ENCODE measurements at regions not wholly inside any gene's neighbourhood (a gene's known extent, or its start where the extent isn't known, plus 50 kb on each side); places are given as distances from the start of the nearest gene placed in this dataset.
"Not testable (repeated sequence)": the region's sequence is repeated elsewhere in the genome, so short reads cannot be mapped to it uniquely, and the experiment has no call there.

DNA sequence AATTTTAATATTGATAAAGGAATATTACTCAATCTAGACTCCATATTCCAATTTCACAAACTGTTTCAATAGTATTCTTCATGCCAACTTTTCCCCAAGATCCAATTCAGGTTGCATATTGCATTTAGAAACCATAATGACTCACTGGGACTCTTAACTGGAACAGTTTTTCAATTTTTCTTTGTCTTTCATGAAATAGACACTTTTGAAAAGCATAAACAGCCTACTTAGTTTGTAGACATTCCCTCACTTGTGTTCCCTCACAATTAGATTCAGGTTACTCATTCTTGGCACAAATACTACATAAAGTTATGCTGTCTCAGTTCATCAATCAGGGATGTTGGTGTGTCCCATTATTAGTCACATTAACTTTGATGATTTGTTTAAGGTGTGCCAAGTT is 1768.4 kb upstream of the PIK3C3 start:
- DNase-seq: no peak

DNA sequence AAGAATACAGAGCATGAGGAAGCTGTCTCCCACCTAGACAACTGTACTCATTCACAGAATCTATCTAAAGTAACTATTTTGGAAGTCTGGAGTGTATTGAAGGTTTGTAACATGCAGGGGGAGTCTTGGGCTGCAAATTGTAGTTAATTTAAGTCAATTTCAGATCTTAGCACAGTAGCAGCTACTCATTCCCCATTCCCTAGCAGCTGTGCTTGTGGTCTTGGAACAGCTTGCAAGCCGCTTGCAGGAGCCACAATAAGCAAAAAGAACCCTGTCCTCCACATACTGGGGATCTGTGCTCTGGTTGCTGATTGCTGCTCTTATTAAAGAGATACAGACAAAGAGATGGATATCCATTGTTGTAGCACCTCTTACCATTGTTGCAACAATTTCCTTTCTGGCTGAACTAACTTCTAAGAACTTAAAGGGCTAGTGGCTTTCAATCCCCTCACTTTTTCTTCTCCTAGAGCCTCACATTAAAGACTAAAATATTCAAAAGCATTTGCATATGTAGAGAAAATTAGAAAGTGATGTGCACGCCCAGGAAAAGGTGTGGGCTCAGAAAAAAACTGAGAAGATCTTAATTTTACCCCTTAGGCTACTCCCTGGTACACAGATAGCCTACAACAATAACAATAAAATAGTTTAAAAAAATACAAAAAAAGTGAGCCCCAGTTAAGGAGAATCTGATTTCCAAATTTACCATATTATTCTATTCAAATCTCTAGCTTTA is 1775.1 kb upstream of the PIK3C3 start:
- DNase-seq: no peak

DNA sequence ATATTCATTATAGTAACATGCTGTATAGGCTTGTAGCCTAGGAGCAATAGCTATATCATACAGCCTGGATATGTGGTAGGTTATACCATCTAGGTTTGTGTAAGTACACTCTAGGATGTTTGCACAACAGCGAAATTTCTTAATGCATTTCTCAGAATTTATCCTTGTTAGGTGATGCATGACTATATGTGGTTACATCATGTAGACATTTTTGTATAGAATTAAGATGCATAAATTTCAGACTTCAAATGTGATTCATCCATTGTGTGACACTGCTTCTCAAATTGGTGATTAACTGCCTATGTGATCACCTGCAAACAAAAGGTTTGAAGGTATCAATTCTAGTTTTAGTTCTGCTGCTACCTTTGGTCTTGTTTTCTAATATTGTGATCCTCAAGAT is 1787.0 kb upstream of the PIK3C3 start:
- no peak for DNase-seq

DNA sequence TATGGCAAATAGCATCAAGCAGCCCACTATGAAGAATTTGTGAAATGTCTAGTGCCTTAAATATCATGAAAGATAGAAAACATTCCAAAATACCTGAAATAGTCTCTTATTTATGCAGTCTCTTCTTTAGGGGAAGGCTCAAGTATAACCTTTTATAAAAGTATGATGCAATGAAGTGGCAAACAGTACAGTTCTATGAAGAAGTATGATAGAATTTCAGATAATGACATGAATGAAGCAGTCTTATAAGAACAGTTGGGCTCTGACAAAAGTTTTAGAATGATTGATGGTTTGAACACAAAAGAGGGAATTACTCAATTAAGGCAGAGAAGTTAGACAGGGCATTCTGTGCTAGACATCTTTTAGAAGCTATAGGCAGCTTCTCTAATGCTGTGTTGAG is 1791.8 kb upstream of the PIK3C3 start:
- no peak for DNase-seq

DNA sequence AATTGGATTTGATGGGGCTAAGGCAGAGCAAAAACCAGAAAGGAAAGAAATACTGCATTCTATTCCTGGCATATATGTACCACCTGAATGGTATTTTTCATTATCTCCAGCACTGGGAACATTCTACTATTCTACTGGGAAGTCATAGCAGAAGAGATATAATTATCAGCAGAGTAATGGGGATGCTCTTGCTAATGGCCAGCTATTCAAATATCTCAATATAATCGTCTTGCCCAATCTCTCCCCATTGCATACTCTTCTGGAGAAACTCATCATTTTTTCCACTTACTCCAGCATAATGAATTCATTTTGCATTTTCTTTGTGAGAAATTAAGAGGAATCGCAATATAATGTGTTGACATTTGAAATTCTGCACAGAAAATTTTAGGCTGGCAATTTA is 1794.7 kb upstream of the PIK3C3 start:
- DNase-seq: no peak

DNA sequence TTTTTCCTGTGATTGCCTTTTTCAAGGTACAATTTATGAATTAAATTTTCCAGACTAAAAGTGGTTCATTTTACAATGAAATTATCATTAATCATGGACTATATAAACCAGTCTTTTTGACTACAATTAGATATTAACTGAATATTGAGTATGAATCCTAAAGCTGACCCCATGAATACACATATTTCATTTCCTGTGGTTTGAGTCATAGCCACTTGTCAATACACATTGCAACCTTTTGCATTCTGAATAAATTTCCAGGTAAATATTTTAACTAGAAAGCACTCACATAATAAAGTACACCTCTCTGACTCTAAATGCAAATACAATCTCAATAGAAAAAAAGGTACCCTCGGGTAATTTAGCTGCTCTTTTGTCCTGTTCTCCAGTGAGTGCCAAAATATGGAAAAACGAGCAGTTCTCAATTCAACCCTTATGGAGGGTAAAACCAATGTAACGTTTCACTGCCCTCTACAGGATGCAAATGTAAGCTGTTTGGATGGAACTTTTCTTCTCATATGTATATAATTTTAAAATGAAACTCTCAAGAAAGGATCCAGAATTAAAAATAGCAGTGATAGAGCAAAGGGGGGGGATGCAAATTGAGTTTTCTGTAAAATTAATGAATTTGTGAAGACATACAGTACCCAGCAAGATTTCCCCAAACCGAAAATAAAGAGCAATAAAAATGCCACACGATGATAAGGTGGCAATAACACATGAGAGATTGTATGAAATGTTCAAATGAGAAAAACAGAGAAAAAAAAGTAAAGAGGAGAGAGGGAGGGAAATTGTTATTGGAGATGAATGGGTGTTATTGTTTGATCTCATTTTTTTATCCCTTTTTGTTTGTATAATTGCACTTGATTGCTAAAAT is 1795.7 kb upstream of the PIK3C3 start:
- DNase-seq: no peak

DNA sequence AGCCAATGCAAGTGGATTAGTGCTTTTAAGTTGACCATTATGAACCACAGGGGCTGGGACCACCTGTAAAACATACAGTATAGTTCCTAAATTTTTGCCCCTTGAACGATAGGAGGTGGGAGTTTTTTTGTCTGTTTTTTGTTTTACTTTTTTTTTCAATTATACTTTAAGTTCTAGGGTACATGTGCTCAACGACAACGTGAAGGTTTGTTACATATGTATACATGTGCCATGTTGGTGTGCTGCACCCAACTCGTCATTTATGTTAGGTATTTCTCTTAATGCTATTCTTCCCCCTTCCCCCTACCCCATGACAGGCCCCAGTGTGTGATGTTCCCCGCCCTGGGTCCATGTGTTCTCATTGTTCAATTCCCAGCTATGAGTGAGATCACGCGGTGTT is 1797.9 kb upstream of the PIK3C3 start:
- no peak for DNase-seq

DNA sequence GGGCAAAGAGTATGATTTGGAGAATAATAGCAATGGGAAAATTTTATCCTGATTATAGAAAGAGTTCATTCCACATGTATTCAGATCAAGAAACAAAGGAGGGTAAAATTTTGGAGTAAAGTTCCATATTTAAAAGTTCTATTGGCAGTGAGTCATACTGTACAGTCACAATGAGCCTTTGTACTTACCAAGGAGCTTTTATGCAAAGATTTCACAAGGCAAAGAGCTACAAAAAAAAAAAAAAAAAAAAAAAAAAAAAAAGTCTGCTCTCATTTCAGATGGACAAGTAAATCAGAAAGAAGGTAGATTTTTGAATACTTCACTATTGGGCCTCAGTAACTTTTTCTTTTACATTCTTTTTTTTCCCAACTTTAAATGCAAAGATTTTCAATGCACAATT is 1802.2 kb upstream of the PIK3C3 start:
- no peak for DNase-seq

DNA sequence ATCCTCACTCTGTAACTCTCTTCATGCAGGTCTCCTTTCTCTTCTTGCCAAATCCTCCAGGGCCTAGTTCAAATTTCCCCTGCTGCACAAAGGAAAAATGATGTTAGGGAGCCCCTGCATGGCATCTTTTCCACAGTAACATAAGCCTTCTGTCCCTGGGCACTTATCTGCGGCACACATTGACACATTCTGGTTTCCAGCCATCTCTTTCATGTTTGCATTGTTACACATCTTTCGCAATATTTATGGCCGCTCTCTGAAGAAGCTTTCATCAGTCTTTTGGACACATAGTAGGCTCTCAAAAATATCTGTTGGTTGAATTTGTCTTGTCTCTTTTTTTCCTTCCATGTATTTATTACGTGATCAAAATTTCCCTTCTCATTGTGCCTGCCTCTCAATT is 1806.1 kb upstream of the PIK3C3 start:
- no peak for DNase-seq

DNA sequence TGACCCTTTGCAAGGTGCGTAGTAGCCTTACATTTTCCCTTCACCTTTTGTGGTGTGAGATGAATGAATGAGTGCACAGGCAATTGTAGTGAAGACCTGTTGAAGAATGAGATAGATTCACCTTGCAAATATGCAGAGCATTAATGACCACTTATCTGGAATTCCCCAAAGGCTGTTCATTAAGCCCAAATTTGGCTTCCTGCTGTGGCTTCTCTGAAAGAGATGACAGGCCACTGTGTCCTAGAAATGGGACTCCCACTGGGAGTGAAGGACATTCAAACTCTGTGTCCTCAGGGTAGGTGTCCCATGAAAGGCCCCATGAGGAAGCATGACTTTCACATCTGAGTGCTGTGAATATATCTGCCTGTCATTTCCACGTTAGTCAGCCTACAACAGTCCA is 1821.8 kb upstream of the PIK3C3 start:
- no peak for DNase-seq

DNA sequence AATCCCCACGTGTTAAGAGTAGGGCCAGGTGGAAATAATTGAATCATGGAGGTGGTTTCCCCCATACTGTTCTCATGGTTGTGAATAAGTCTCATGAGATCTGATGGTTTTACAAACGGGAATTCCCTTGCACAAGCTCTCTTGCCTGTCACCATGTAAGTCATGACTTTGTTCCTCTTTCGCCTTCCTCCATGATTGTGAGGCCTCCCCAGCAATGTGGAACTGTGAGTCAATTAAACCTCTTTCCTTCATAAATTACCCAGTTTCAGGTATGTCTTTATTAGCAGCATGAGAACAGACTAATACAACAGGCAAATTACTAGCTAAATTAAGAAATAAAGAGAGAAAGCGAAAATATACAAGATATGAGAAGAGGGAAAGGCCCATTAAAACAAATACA is 1822.6 kb upstream of the PIK3C3 start:
- not testable (repeated sequence) for DNase-seq

DNA sequence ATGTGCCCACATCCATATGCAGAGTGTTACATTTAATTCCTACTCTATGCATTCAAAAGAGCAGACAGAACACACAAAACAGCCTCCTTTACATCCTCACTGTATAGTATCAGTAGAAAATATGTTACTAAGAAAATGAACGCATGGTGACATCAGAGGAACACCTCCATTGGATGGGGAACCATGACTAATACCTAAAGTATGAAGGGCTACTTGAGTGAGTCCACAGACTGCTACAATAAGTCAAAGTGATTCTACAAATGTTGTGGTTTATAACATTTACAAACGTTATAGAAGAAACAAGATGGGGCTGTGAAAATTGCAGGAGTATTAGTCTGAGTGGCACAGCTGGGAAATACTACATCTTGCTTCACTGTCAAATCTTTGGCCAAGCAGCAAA is 1830.9 kb upstream of the PIK3C3 start:
- DNase-seq: no peak

DNA sequence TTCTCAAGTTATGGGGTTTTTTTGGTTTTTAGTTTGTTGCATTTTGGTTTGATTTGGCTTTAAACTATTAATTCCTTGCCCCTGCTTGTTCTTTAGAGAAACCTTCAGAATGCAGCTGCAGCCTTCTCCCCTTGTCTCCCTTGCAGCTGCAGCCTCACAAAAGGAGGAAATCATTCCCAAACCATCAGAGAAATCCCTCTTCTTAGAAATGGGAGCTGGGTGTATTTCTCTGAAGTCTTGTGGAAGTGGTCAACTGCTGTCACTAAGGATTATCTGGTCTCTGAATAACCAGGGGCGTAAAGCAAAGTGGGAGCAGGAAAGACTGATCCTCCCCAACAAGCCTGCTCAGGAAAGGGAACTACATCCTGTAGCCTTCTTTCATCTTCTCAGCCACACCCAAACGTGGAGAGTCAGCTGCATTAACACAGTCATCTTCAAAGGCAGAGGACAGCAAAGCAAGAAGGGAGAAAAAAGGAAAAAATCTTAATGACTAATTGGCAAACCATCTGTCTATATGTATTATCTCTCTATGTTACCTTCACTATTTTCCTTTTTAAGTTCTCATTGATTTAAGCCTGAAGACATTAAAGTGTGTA is 1834.1 kb upstream of the PIK3C3 start:
- DNase-seq: no peak

DNA sequence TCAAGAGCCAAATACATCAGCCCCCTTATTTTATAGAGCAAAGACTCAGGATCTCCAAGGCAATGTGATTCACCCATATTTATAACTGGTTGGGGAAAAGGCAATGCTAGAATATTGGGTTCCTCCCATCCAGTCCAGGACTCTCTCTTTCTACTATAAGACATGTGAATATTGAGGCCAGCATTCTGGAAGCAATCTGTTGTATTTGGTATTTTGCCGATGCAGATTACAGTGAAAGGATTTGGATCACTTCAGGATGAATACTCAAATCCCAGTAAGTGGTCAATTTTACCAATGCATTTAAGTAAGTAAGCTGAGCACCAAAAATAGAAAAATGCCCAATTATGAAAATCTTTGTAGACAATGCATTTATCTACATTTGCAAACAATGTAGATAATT is 1834.7 kb upstream of the PIK3C3 start:
- DNase-seq: no peak

DNA sequence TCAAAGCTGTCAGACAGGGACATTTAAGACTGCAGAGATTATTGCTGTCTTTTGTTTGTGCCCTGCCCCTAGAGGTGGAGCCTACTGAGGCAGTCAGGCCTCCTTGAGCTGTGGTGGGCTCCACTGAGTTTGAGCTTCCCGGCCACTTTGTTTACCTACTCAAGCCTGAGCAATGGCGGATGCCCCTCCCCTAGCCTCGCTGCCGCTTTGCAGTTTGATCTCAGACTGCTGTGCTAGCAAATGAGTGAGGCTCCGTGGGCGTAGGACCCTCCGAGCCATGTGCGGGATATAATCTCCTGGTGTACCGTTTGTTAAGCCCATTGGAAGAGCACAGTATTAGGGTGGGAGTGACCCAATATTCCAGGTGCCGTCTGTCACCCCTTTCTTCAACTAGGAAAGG is 1835.5 kb upstream of the PIK3C3 start:
- DNase-seq: not testable (repeated sequence)

DNA sequence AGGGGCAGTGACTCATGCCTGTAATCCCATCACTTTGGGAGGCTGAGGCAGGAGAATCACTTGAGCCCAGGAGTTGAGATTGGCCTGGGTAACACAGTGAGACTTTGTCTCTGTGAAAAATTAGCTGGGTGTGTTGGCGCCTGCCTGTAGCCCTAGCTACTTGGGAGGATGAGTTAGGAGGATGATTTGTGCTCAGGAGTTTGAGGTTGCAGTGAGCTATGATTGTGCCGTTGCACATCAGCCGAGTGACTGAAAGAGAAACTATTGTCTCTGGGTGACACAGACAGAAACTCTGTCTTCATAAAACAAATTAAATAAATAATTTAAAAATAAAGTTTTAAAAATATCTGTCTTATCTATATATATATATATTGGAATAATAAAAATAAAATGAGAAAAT is 1844.6 kb upstream of the PIK3C3 start:
- no peak for DNase-seq

DNA sequence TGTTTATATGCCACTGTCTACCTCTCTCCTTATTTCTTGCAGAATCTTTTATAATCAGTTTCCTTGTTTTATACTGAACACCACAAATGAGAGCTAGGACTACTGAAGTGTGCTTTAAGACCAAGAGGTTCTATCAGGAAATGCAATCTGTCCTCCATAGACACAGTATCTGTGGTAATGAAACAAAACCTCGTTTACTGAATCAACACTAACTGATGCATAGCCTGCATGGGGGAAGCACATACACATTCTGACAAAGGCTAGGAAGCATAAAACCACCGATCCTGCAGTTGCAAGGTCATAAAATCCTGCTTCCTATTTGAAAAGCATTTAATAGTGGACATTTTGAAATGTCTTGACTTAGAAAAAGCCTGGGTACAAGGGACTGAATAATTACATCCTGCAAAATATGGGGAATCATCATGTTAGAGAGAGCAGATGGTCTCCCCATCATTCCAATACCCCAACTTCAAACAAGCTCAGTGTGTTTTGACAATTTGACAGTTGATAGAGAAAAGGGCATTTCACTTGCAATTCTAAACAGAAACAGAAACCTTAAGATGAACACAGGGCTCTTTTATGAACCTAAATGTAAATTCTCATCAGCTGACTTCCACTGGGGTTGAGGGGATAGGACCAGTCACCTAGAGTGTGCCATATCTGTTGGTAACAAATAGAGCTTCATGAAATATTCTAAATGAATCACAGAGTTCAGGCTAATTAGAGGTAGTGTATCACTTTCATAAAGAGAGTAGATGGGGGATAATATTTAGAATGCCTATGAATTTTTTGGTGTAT is 1845.6 kb upstream of the PIK3C3 start:
- no peak for DNase-seq

DNA sequence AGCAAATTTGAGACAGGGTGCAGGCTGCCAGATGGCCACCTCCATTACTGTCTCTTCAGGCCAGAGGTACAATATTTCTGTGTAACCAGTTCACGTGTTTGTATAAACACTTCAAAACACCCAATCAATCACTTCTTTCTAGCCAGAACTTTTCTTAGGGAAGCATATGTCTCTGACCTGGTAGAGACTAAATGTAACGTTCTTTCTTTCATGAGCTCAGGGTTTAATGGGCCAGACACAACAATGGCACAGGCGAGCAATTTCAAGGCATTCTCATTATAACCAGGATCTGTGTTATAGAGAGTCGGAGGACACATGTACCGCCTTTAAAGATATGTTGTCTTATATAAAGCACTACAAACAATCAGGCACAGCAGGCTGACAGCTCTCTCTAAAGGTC is 1846.4 kb upstream of the PIK3C3 start:
- no peak for DNase-seq

DNA sequence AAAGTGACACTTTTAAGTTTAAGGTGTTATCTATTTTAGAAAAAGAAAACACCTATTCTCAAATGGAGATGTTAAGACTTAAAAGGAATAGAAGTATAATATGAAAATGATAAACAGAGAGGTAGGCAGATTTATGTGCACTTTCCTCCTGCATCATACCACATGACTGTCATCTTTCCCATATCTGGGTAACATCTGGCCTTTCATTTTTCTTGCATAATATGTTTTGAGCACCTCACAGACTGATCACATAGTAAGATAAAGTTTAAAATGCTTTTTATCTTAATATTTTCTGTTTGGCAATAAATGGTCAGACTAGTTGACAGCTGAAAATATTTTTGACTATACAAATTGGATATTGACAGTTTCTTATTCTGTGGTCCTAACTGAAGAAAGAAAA is 1852.1 kb upstream of the PIK3C3 start:
- DNase-seq: no peak

DNA sequence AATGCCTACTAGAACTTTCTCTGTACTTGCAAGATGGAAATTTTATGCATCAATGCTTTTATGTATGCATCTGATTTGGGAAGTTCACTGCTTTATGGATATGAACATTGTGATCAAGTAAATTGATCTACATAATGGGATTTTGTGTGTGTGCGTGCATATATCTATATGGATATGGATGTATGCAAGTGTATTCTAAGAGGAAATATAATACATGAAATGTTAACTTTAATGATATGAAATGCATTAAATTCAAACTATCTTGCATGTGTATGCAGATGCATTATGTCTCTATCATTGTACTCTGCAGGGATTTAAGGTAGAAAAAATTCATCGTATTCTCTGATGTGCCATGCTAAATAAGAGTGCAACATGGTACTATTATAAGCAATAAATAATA is 1855.4 kb upstream of the PIK3C3 start:
- no peak for DNase-seq

DNA sequence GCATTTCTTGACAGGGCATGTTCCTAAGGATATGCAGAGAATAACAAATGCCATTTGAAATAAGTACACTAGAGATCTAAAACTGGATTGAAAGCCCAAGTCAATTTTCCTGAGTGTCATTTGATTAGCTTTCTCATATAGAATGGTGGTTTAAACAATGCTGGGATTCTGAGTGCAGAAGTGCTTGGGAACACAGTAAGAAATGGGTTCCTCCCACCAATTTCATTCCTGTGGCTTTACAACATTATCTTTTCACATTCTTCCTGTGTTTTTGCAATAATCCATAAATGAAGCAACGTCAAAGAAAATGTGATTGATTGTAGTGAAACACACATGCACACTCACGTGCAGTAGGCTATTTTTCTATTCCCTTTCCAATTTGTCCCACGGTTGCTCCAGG is 1858.4 kb upstream of the PIK3C3 start:
- DNase-seq: no peak

DNA sequence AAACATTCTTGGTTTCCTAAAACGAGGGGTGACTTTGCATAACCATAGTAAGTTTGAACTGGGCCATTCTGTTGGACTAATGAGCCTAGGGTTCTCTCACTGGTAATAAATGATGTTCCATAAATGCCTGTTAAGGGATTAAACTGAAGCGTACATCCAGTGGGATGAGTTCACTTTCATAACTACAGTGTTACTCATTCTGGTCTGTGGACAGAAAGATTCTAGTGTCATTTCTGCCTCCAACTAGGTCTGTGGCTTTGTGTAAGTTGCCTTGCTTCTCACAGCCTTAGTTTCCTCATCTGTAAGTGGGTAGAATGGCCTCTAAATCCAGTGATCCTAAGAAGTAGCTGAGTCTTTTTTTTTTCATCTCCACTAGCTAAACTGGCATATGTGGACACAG is 1860.6 kb upstream of the PIK3C3 start:
- DNase-seq: no peak

DNA sequence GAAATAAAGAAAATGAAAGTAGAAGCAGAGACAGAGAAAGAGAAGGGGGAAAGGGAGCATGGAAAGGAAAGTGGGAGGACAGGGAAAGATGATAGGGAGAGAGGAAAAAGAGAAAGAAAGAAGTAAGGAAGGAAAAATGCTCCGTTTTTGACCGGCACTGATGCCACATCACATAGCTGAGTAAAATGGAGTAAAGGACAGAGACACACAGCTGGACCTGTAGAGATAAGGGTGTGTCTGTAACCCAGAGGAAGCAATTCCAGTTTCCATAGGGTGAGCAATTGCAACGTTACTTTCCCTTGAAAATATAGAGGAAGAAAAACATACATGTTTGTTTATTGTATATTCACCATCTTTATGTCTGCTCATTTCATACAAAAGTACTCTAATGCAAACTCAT is 1866.9 kb upstream of the PIK3C3 start:
- DNase-seq: no peak

All from activated effector memory CD4-positive, alpha-beta T cell treated with anti-CD3 and anti-CD28 coated beads, Interleukin-2, amount 50 U/mL, for 16 hours (primary cell).